ENCODE measurements at regions not wholly inside any gene's neighbourhood (a gene's known extent, or its start where the extent isn't known, plus 50 kb on each side); places are given as distances from the start of the nearest gene placed in this dataset.
"Not testable (repeated sequence)": the region's sequence is repeated elsewhere in the genome, so short reads cannot be mapped to it uniquely, and the experiment has no call there.

- DNase-seq (ENCODE audit: low read depth), result no peak
Observed at GRCh38 chr16:72657164-72657563, 390.8 kb downstream of the ZFHX3 start.

- DNase-seq (ENCODE audit: low read depth), result no peak
Observed at GRCh38 chr16:72654535-72654934, 393.4 kb downstream of the ZFHX3 start.

- DNase-seq (ENCODE audit: low read depth), result no peak
Observed at GRCh38 chr16:72649254-72649944, 398.5 kb downstream of the ZFHX3 start.

GRCh38 chr16:72646615-72647014 is 401.3 kb downstream of the ZFHX3 start:
- DNase-seq (ENCODE audit: low read depth), result no peak

- no peak for DNase-seq (ENCODE audit: low read depth)
Observed at GRCh38 chr16:72645538-72645937, 402.4 kb downstream of the ZFHX3 start.

GRCh38 chr16:72644911-72645310 is 403.0 kb downstream of the ZFHX3 start:
- DNase-seq (ENCODE audit: low read depth), result no peak

GRCh38 chr16:72639494-72639893 is 408.4 kb downstream of the ZFHX3 start:
- no peak for DNase-seq (ENCODE audit: low read depth)

GRCh38 chr16:72637306-72637705 is 410.6 kb downstream of the ZFHX3 start:
- peak; percentile 49 for DNase-seq (ENCODE audit: low read depth)

GRCh38 chr16:72635694-72636093 is 412.2 kb downstream of the ZFHX3 start:
- no peak for DNase-seq (ENCODE audit: low read depth)

GRCh38 chr16:72635104-72635503 is 412.8 kb downstream of the ZFHX3 start:
- DNase-seq (ENCODE audit: low read depth), result no peak

GRCh38 chr16:72627182-72627896 is 420.6 kb downstream of the ZFHX3 start:
- not testable (repeated sequence) for DNase-seq (ENCODE audit: low read depth)

GRCh38 chr16:72626623-72627022 is 421.3 kb downstream of the ZFHX3 start:
- DNase-seq (ENCODE audit: low read depth), result no peak

- DNase-seq (ENCODE audit: low read depth), result no peak
Observed at GRCh38 chr16:72621651-72622050, 426.3 kb downstream of the ZFHX3 start.

GRCh38 chr16:72620853-72621252 is 427.1 kb downstream of the ZFHX3 start:
- no peak for DNase-seq (ENCODE audit: low read depth)

GRCh38 chr16:72620348-72620747 is 427.6 kb downstream of the ZFHX3 start:
- no peak for DNase-seq (ENCODE audit: low read depth)

GRCh38 chr16:72615856-72616255 is 432.1 kb downstream of the ZFHX3 start:
- no peak for DNase-seq (ENCODE audit: low read depth)

GRCh38 chr16:72612718-72613117 is 435.2 kb downstream of the ZFHX3 start:
- DNase-seq (ENCODE audit: low read depth), result no peak

- DNase-seq (ENCODE audit: low read depth), result peak; percentile 14
Observed at GRCh38 chr16:72612256-72612655, 435.7 kb downstream of the ZFHX3 start.

- DNase-seq (ENCODE audit: low read depth), result no peak
Observed at GRCh38 chr16:72609933-72610332, 438.0 kb upstream of the PMFBP1 start.

GRCh38 chr16:72609066-72609465 is 437.1 kb upstream of the PMFBP1 start:
- DNase-seq (ENCODE audit: low read depth), result no peak

- DNase-seq (ENCODE audit: low read depth), result no peak
Observed at GRCh38 chr16:72604375-72604774, 432.4 kb upstream of the PMFBP1 start.

GRCh38 chr16:72602499-72602898 is 430.5 kb upstream of the PMFBP1 start:
- no peak for DNase-seq (ENCODE audit: low read depth)

- no peak for DNase-seq (ENCODE audit: low read depth)
Observed at GRCh38 chr16:72598696-72599095, 426.7 kb upstream of the PMFBP1 start.

- no peak for DNase-seq (ENCODE audit: low read depth)
Observed at GRCh38 chr16:72597938-72598337, 426.0 kb upstream of the PMFBP1 start.

Measured in stromal cell of bone marrow (primary cell).